GM18508 (cell line): ENCODE measurements at regions not wholly inside any gene's neighbourhood (a gene's known extent, or its start where the extent isn't known, plus 50 kb on each side); places are given as distances from the start of the nearest gene placed in this dataset.

Experiments
- ATAC-seq: cut with Tn5 transposase; IDR thresholded peaks from one replicate; pipeline ENCODE4 v1.9.1; 2021; ENCODE audit warnings: moderate number of reproducible peaks; ENCODE audit not compliant: insufficient read depth, unreplicated experiment

GRCh38 chr5:8598356-8598755, 729.4 kb downstream of the MTRR start:
- ATAC-seq, result no peak

GRCh38 chr5:8598996-8599395, 730.0 kb downstream of the MTRR start:
- ATAC-seq, result no peak

- no peak for ATAC-seq
Observed at GRCh38 chr5:8600843-8601242, 731.9 kb downstream of the MTRR start.

GRCh38 chr5:8601831-8602354, 732.9 kb downstream of the MTRR start:
- no peak for ATAC-seq

- ATAC-seq, result no peak
Observed at GRCh38 chr5:8606231-8606630, 737.3 kb downstream of the MTRR start.

GRCh38 chr5:8611067-8611466, 742.1 kb downstream of the MTRR start:
- ATAC-seq, result no peak

- ATAC-seq, result no peak
Observed at GRCh38 chr5:8613078-8613685, 744.2 kb downstream of the MTRR start.

- no peak for ATAC-seq
Observed at GRCh38 chr5:8615142-8615858, 746.4 kb downstream of the MTRR start.

GRCh38 chr5:8628521-8628920, 759.6 kb downstream of the MTRR start:
- ATAC-seq, result no peak

- ATAC-seq, result peak; percentile 5
Observed at GRCh38 chr5:8633259-8633658, 764.3 kb downstream of the MTRR start.

GRCh38 chr5:8633696-8634095, 764.7 kb downstream of the MTRR start:
- peak; percentile 63 for ATAC-seq

GRCh38 chr5:8634219-8634618, 765.3 kb downstream of the MTRR start:
- no peak for ATAC-seq

- ATAC-seq, result no peak
Observed at GRCh38 chr5:8641786-8642505, 773.0 kb downstream of the MTRR start.

- ATAC-seq, result no peak
Observed at GRCh38 chr5:8644377-8644776, 775.4 kb downstream of the MTRR start.

GRCh38 chr5:8647111-8647510, 778.2 kb downstream of the MTRR start:
- ATAC-seq, result no peak

GRCh38 chr5:8650186-8650585, 781.2 kb downstream of the MTRR start:
- ATAC-seq, result no peak

GRCh38 chr5:8660133-8660893, 791.4 kb downstream of the MTRR start:
- ATAC-seq, result no peak

- no peak for ATAC-seq
Observed at GRCh38 chr5:8663374-8663773, 794.4 kb downstream of the MTRR start.

GRCh38 chr5:8675182-8675581, 806.2 kb downstream of the MTRR start:
- ATAC-seq, result no peak

GRCh38 chr5:8676695-8677094, 807.7 kb downstream of the MTRR start:
- no peak for ATAC-seq

GRCh38 chr5:8682381-8682780, 813.4 kb downstream of the MTRR start:
- ATAC-seq, result no peak
